Psoas muscle (tissue), 7 donors: ENCODE measurements at regions not wholly inside any gene's neighbourhood (a gene's known extent, or its start where the extent isn't known, plus 50 kb on each side); places are given as distances from the start of the nearest gene placed in this dataset.

Experiments used
- ATAC-seq, 4 donors: fragments of 200-7000 bp; cut with Tn5 transposase; one replicate each; pipeline ENCODE4 v1.9.1; 2020; ENCODE audit warnings: moderate library complexity in 3 of 4, mild to moderate bottlenecking in 2 of 4
- DNase-seq, 2 donors: peaks; one replicate each; pipeline ENCODE4 v3.0.0-alpha.2; 2020
- H3K27ac ChIP-seq: fragments of 200-600 bp; one replicate; pipeline ENCODE4 v1.8.0; 2022
- H3K27me3 ChIP-seq, 3 donors: fragments of 200-600 bp in 1 of 3; one replicate each; pipeline versions ENCODE4 v1.6.1 to v1.8.0; 2013 to 2022; ENCODE audit warnings: low read length in 2 of 3, mild to moderate bottlenecking in 2 of 3, moderate library complexity in 1 of 3; ENCODE audit not compliant: insufficient read depth in 3 of 3
- H3K36me3 ChIP-seq, 2 donors: fragments of 200-600 bp in 1 of 2; one replicate each; pipeline versions ENCODE4 v1.6.1 to v1.8.0; 2013 to 2022; ENCODE audit warnings: low read depth in 1 of 2, mild to moderate bottlenecking in 1 of 2, moderate library complexity in 1 of 2; ENCODE audit not compliant: insufficient read depth in 1 of 2
- H3K4me1 ChIP-seq: fragments of 200-600 bp; one replicate; pipeline ENCODE4 v1.8.0; 2022
- H3K4me3 ChIP-seq: fragments of 200-600 bp; one replicate; pipeline ENCODE4 v1.8.0; 2022; ENCODE audit warnings: mild to moderate bottlenecking
- H3K9me3 ChIP-seq: fragments of 200-600 bp; one replicate; pipeline ENCODE4 v1.8.0; 2022
- WGBS, 3 donors: extraction: QIAGEN DNeasy Blood & Tissue Kit; methylation state at CpG; one replicate each; pipeline versions ENCODE4 v1.1.6 to v1.1.7; 2013; 5-methylcytosine and 5-hydroxymethylcytosine counted together
- intact Hi-C, 2 donors: fragments of 100-400 bp; cut with DNase I; formaldehyde crosslinking; loops; one replicate each; pipeline versions ENCODE4 v1.11.0 to v1.14.2; 2022
- TF ChIP-seq, protein P1 (sequence below): fragments of 200-600 bp; IDR thresholded peaks from one replicate; pipeline ENCODE4 v1.8.0; 2022; ENCODE audit warnings: antibody characterized with exemption
- donor health status: healthy with polysubstance abuse.
- donor health status: DM: no; HTN: no; CAD: no; lungs with moderate emphysema.
- donor health status: Bipolar disorder and iron deficiency.
- donor health status: healthy.
- donor health status: DM: yes; HTN: yes; CAD: no.
- donor health status: DM: no; HTN: no; CAD: no.
- donor health status: DM: yes; HTN: yes; CAD: no.

DNA sequence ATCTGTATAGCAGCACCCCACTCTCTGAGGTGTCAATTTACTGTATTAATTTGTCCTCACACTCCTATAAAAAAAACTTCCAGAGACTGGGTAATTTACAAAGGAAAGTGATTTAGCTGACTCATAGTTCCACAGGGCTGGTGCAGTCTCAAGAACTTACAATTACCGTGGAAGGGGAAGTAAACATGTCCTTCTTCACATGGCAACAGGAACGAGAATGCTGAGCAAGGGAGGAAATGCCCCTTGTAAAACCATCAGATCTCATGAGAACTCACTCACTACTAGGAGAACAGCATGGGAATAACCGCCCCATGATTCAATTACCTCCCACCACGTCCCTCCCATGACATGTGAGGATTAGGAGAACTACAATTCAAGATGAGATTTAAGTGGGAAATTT lies 602.6 kb downstream of the MTRR start:
- H3K9me3 ChIP-seq: no peaks in the 10 kb centered on the region
- ATAC-seq (no peak), DNase-seq (no peak)
- 49 to 60% (median 56%) methylated on average over 4 of the region's 4 CpGs for WGBS, 3 donors
- no peaks in the 10 kb centered on the region for H3K27me3 ChIP-seq
- H3K4me3 ChIP-seq: no peak overlapping the region
- H3K27ac ChIP-seq: no peak overlapping the region
- H3K4me1 ChIP-seq: no peaks in the 10 kb centered on the region
- intact Hi-C loops: no loop called here
- no peaks in the 10 kb centered on the region for H3K36me3 ChIP-seq
- TF ChIP-seq, protein P1, sequence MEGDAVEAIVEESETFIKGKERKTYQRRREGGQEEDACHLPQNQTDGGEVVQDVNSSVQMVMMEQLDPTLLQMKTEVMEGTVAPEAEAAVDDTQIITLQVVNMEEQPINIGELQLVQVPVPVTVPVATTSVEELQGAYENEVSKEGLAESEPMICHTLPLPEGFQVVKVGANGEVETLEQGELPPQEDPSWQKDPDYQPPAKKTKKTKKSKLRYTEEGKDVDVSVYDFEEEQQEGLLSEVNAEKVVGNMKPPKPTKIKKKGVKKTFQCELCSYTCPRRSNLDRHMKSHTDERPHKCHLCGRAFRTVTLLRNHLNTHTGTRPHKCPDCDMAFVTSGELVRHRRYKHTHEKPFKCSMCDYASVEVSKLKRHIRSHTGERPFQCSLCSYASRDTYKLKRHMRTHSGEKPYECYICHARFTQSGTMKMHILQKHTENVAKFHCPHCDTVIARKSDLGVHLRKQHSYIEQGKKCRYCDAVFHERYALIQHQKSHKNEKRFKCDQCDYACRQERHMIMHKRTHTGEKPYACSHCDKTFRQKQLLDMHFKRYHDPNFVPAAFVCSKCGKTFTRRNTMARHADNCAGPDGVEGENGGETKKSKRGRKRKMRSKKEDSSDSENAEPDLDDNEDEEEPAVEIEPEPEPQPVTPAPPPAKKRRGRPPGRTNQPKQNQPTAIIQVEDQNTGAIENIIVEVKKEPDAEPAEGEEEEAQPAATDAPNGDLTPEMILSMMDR: no peak

DNA sequence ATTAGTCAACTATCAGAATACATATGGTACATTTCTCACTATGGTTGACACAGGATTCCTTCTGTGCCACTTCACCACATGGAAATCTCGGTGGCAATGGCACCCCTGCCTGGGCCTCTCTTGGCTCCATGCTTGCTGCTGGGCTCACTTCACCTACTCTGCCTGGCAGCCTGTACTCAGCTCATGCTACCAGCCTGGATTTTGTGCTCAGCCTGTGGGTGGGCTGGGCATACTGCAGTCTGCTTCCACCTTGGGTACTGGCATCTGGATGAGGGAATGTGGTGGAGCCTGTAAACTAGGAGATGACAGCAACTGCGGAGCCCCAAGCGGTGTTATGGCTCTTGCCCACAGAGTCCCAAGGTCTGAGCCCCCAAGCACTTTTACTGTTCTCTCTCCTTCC lies 604.1 kb downstream of the MTRR start:
- H3K27ac ChIP-seq: no peak overlapping the region
- TF ChIP-seq, protein P1: no peak
- intact Hi-C loops: no loop called here
- H3K36me3 ChIP-seq: no peaks in the 10 kb centered on the region
- H3K27me3 ChIP-seq: no peaks in the 10 kb centered on the region
- no peaks in the 10 kb centered on the region for H3K9me3 ChIP-seq
- DNase-seq (no peak), ATAC-seq (no peak)
- H3K4me3 ChIP-seq: no peak overlapping the region
- H3K4me1 ChIP-seq: no peaks in the 10 kb centered on the region
- WGBS, 3 donors: 81 to 90% (median 88%) methylated on average over 3 of the region's 3 CpGs

DNA sequence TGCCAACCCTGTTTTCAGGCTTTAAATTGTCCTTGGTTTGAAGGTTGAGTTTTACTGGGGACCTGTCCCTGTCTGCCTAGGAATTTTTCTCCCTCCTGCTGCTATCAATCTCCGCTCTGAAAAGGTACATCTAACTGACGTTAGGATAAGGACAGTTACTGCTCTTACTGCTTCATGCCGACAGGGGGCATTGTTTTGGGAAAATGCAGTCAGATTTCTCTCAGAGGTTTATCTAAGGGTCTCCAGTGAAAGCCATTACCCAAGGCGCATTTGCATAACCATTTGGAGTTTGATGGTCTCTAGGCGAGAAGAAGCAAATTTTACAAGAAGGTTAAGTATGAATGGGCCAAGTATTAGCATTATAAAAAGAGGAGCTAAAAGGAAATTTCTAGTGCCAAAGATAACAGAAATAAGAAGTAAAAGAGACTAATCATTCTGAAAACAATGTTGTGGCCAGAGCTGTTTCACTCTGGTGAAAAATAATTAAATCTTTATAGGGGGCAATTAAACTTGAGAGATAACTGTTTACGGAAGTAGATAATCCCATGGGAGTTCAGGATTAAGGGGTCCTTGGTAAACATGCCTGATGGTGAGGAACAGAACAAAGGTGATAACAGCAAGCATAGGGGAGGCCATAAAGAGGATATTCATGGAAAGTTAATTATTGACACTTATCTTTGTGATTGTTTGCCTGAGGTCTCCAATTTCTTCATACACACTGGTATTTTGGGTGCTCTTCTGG lies 605.0 kb downstream of the MTRR start:
- H3K27ac ChIP-seq: no peak overlapping the region
- WGBS, 3 donors: 79 to 82% (median 80%) methylated on average over 6 of the region's 6 CpGs
- TF ChIP-seq, protein P1: no peak
- no peaks in the 10 kb centered on the region for H3K36me3 ChIP-seq
- H3K9me3 ChIP-seq: no peaks in the 10 kb centered on the region
- H3K4me1 ChIP-seq: no peaks in the 10 kb centered on the region
- no peaks in the 10 kb centered on the region for H3K27me3 ChIP-seq
- H3K4me3 ChIP-seq: no peak overlapping the region
- ATAC-seq: no peak
- DNase-seq: no peak
- intact Hi-C loops: no loop called here

DNA sequence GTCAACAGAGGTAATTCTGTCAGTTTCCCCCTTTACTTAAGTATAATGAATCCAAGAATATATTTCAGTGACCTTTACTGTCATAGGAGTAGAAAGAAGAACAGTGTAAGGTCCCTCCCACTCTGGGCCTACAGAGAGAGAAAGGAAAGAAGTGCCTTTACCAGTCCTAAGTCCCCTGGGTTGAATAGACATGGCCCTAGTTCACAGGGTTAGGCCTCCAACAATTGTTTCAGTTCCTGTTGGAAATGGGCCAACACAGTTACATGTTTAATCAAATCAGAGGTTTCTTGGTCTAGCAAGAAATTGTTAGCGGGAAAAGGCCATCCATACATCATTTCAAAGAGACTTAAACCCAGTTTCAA lies 605.6 kb downstream of the MTRR start:
- H3K36me3 ChIP-seq: no peaks in the 10 kb centered on the region
- H3K9me3 ChIP-seq: no peaks in the 10 kb centered on the region
- no peaks in the 10 kb centered on the region for H3K4me1 ChIP-seq
- intact Hi-C loops: no loop called here
- 87 to 93% (median 88%) methylated on average over 1 of the region's 1 CpG for WGBS, 3 donors
- ATAC-seq: no peak
- TF ChIP-seq, protein P1: no peak
- H3K4me3 ChIP-seq: no peak overlapping the region
- H3K27ac ChIP-seq: no peak overlapping the region
- no peak for DNase-seq
- H3K27me3 ChIP-seq: no peaks in the 10 kb centered on the region

DNA sequence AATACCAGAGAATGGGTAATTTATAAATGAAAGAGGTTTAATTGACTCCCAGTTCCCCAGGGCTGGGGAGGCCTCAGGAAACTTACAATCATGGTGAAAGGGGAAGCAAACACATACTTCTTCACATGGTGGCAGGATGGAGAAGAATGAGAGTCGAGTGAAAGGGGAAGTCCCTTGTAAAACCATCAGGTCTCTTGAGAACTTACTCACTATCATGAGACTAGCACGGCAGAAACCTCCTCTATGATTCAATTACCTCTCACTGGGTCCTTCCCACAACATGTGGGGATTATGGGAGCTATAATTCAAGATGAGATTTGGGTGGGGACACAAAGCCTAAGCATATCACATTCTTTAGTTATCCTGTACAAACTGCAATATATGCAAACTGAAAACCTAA lies 609.4 kb downstream of the MTRR start:
- ATAC-seq: no peak
- no peak overlapping the region for H3K4me3 ChIP-seq
- DNase-seq: no peak
- H3K36me3 ChIP-seq: no peaks in the 10 kb centered on the region
- intact Hi-C loops: no loop called here
- no peak overlapping the region for H3K27ac ChIP-seq
- TF ChIP-seq, protein P1: no peak
- no peaks in the 10 kb centered on the region for H3K27me3 ChIP-seq
- no peaks in the 10 kb centered on the region for H3K9me3 ChIP-seq
- 17 to 36% (median 21%) methylated on average over 2 of the region's 2 CpGs for WGBS, 3 donors
- H3K4me1 ChIP-seq: no peaks in the 10 kb centered on the region
